HepG2 (cell line): ENCODE measurements at regions not wholly inside any gene's neighbourhood (a gene's known extent, or its start where the extent isn't known, plus 50 kb on each side); places are given as distances from the start of the nearest gene placed in this dataset.

ENCODE experiments used
- BATF2 ChIP-seq: sonication (generic); formaldehyde crosslinking; IDR thresholded peaks from 2 replicates; pipeline ENCODE4 v1.8.0; 2022; ENCODE audit warnings: mild to moderate bottlenecking, missing genetic modification reagents, moderate library complexity
- CC2D1A ChIP-seq: sonication (generic); formaldehyde crosslinking; IDR thresholded peaks from 2 replicates; pipeline ENCODE4 v1.8.1; 2023; ENCODE audit warnings: mild to moderate bottlenecking, missing genetic modification reagents
- GTF3A ChIP-seq: sonication (generic); formaldehyde crosslinking; conservative IDR thresholded peaks from 2 replicates; pipeline ENCODE4 v1.4.0; 2020; ENCODE audit warnings: mild to moderate bottlenecking, missing genetic modification reagents
- HDAC2 ChIP-seq: sonication (generic); formaldehyde crosslinking; IDR thresholded peaks from 2 replicates; pipeline ENCODE4 v1.4.0; 2020; ENCODE audit warnings: missing genetic modification reagents
- HDAC6 ChIP-seq: fragments of 200-600 bp; sonication (generic); IDR thresholded peaks from 2 replicates; pipeline ENCODE4 v1.7.0; 2017; ENCODE audit warnings: mild to moderate bottlenecking, antibody characterized with exemption, low read length, low read depth
- HOXD1 ChIP-seq: sonication (generic); formaldehyde crosslinking; IDR thresholded peaks from 2 replicates; pipeline ENCODE4 v1.5.0; 2020; ENCODE audit warnings: missing genetic modification reagents
- MED1 ChIP-seq: sonication (generic); formaldehyde crosslinking; IDR thresholded peaks from 2 replicates; pipeline ENCODE4 v1.4.0; 2020; ENCODE audit warnings: missing genetic modification reagents
- MIER3 ChIP-seq: IDR thresholded peaks from 2 replicates; pipeline ENCODE4 v1.6.1; 2016; ENCODE audit warnings: missing compliant biosample characterization, borderline replicate concordance
- NCOA1 ChIP-seq: sonication (generic); formaldehyde crosslinking; IDR thresholded peaks from 2 replicates; pipeline ENCODE4 v1.9.0; 2021; ENCODE audit warnings: missing genetic modification reagents
- NFIB ChIP-seq: sonication (generic); formaldehyde crosslinking; IDR thresholded peaks from 2 replicates; pipeline ENCODE4 v1.9.0; 2021; ENCODE audit warnings: missing genetic modification reagents, mild to moderate bottlenecking, borderline replicate concordance
- NKX3-1 ChIP-seq: sonication (generic); formaldehyde crosslinking; IDR thresholded peaks from 2 replicates; pipeline ENCODE4 v1.5.0; 2020; ENCODE audit warnings: missing genetic modification reagents
- PCBP1 ChIP-seq: fragments of 200-400 bp; formaldehyde crosslinking; IDR thresholded peaks from 2 replicates; pipeline ENCODE4 v1.6.1; 2017; ENCODE audit warnings: mild to moderate bottlenecking, low read depth, low read length, borderline replicate concordance
- POLR2G ChIP-seq: fragments of 200-400 bp; formaldehyde crosslinking; IDR thresholded peaks from 2 replicates; pipeline ENCODE4 v1.6.1; 2018; ENCODE audit warnings: mild to moderate bottlenecking, low read depth, low read length, moderate library complexity
- SNAPC2 ChIP-seq: sonication (generic); formaldehyde crosslinking; IDR thresholded peaks from 2 replicates; pipeline ENCODE4 v1.8.1; 2022; ENCODE audit warnings: mild to moderate bottlenecking, missing genetic modification reagents
- STAG1 ChIP-seq: sonication (generic); formaldehyde crosslinking; IDR thresholded peaks from 2 replicates; pipeline ENCODE4 v1.4.0; 2020; ENCODE audit warnings: missing genetic modification reagents
- U2AF1 ChIP-seq: fragments of 200-400 bp; formaldehyde crosslinking; optimal IDR thresholded peaks from 2 replicates; pipeline ENCODE3; 2017; ENCODE audit warnings: mild to moderate bottlenecking, low read depth, low read length
- YEATS2 ChIP-seq: sonication (generic); formaldehyde crosslinking; IDR thresholded peaks from 2 replicates; pipeline ENCODE4 v1.4.0; 2020; ENCODE audit warnings: missing genetic modification reagents, borderline replicate concordance
- YY1 ChIP-seq: IDR thresholded peaks from 2 replicates; pipeline ENCODE4 v1.6.1; 2011; ENCODE audit warnings: low read length, low read depth, moderate library complexity, mild to moderate bottlenecking; ENCODE audit not compliant: insufficient read depth, insufficient replicate concordance
- ZNF260 ChIP-seq: sonication (generic); formaldehyde crosslinking; IDR thresholded peaks from 2 replicates; pipeline ENCODE4 v1.4.0; 2020; ENCODE audit warnings: missing genetic modification reagents, low read depth, mild to moderate bottlenecking, borderline replicate concordance
- ZNF512B ChIP-seq: sonication (generic); formaldehyde crosslinking; IDR thresholded peaks from 2 replicates; pipeline ENCODE4 v1.5.1; 2020; ENCODE audit warnings: missing genetic modification reagents, mild to moderate bottlenecking, borderline replicate concordance
- ZNF549 ChIP-seq: sonication (generic); formaldehyde crosslinking; IDR thresholded peaks from 2 replicates; pipeline ENCODE4 v1.5.0; 2020; ENCODE audit warnings: missing genetic modification reagents
- ZNF552 ChIP-seq: sonication (generic); formaldehyde crosslinking; IDR thresholded peaks from 2 replicates; pipeline ENCODE4 v1.9.0; 2022; ENCODE audit warnings: missing genetic modification reagents, mild to moderate bottlenecking, borderline replicate concordance
- TF ChIP-seq, protein P1 (sequence below): sonication (generic); formaldehyde crosslinking; IDR thresholded peaks from 2 replicates; pipeline ENCODE4 v1.9.0; 2021; ENCODE audit warnings: missing genetic modification reagents, borderline replicate concordance
- TF ChIP-seq, protein P2 (sequence below): IDR thresholded peaks from 2 replicates; pipeline ENCODE4 v1.6.1; 2016; ENCODE audit warnings: mild to moderate bottlenecking, missing biosample characterization, missing genetic modification reagents

GRCh38 chr2:8571792-8572499 is 109.9 kb upstream of the ID2 start (continued):
- no peak for TF ChIP-seq CC2D1A
- no peak for TF ChIP-seq GTF3A (CRISPR knock-in tag)
- peak; percentile 70; the same call in 1 of the 2 replicates for TF ChIP-seq SNAPC2
- no peak for TF ChIP-seq NCOA1 (CRISPR knock-in tag)
- 0 out of 2 replicates have a peak, but pooled peaks have one; percentile 42 for TF ChIP-seq ZNF512B (CRISPR knock-in tag)
- peak; percentile 38; the same call in 1 of the 2 replicates for TF ChIP-seq MIER3 (CRISPR knock-in tag)
- no peak for TF ChIP-seq HDAC6
- TF ChIP-seq ZNF552 (CRISPR knock-in tag) = no peak
- no peak for TF ChIP-seq ZNF549
- TF ChIP-seq, protein P1, sequence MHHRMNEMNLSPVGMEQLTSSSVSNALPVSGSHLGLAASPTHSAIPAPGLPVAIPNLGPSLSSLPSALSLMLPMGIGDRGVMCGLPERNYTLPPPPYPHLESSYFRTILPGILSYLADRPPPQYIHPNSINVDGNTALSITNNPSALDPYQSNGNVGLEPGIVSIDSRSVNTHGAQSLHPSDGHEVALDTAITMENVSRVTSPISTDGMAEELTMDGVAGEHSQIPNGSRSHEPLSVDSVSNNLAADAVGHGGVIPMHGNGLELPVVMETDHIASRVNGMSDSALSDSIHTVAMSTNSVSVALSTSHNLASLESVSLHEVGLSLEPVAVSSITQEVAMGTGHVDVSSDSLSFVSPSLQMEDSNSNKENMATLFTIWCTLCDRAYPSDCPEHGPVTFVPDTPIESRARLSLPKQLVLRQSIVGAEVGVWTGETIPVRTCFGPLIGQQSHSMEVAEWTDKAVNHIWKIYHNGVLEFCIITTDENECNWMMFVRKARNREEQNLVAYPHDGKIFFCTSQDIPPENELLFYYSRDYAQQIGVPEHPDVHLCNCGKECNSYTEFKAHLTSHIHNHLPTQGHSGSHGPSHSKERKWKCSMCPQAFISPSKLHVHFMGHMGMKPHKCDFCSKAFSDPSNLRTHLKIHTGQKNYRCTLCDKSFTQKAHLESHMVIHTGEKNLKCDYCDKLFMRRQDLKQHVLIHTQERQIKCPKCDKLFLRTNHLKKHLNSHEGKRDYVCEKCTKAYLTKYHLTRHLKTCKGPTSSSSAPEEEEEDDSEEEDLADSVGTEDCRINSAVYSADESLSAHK (CRISPR knock-in tag) = no peak
- TF ChIP-seq HDAC2 (CRISPR knock-in tag) = peak; percentile 84
- TF ChIP-seq NKX3-1 = no peak
- no peak for TF ChIP-seq PCBP1
- TF ChIP-seq, protein P2, sequence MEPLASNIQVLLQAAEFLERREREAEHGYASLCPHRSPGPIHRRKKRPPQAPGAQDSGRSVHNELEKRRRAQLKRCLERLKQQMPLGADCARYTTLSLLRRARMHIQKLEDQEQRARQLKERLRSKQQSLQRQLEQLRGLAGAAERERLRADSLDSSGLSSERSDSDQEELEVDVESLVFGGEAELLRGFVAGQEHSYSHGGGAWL (CRISPR knock-in tag) = no peak
- no peak for TF ChIP-seq YY1
- TF ChIP-seq MED1 = peak; percentile 72
- no peak for TF ChIP-seq ZNF260 (CRISPR knock-in tag)
- TF ChIP-seq U2AF1 = no peak
- no peak for TF ChIP-seq STAG1 (CRISPR knock-in tag)
- no peak for TF ChIP-seq NFIB
- TF ChIP-seq BATF2 (CRISPR knock-in tag) = no peak
- TF ChIP-seq HOXD1 (CRISPR knock-in tag) = no peak
- peak; percentile 69; the same call in 1 of the 2 replicates for TF ChIP-seq YEATS2 (CRISPR knock-in tag)
- 0 out of 2 replicates have a peak, but pooled peaks have one; percentile 47 for TF ChIP-seq POLR2G
